ENCODE measurements at regions not wholly inside any gene's neighbourhood (a gene's known extent, or its start where the extent isn't known, plus 50 kb on each side); places are given as distances from the start of the nearest gene placed in this dataset.

- no peak for DNase-seq (ENCODE audit: low read depth in 4 of 4, low spot score in 2 of 4)
Measured at GRCh38 chr1:98427664-98428063, 233.9 kb upstream of the SNX7 start.

DNA sequence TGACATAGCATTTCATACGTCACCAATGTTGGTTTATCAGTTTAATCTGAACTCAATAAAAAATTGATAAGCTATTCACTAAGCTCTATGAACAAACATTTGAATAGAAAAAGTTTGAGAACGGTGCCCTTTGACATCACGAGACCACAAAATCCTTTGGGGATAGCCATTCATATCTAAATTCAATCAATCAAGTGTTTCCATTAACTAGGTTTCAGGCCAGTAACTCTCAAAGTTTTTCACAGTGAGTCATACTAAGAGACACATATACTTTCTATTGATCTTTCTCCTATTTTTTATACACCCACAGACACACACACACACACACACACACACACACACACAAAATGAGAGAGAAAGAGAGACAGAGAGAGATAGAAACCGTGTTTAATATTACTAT, 235.4 kb upstream of the SNX7 start:
- no peak for DNase-seq (ENCODE audit: low read depth in 4 of 4, low spot score in 2 of 4)

DNA sequence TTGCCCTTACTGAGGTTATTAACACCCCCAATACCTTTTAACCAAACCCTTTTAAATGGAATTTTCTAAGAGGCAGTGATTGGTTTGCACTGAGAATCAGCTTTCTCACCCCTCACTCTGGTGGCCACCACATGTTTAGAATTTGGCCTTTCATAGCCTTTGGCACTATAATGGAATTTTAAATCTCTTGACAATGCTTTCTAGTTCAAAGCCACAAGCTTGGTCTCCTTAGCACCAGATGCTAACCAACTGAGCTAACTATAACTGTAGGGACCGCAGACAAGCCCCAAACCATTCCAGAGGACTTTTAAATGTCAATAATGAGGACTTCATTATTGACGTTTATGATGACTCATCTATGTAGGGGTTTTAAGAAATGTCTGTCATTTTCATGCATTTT, 238.7 kb upstream of the SNX7 start:
- DNase-seq (ENCODE audit: low read depth in 4 of 4, low spot score in 2 of 4), result no peak

GRCh38 chr1:98421085-98421435, 240.5 kb upstream of the SNX7 start:
- DNase-seq (ENCODE audit: low read depth in 4 of 4, low spot score in 2 of 4), result no peak

- DNase-seq (ENCODE audit: low read depth in 4 of 4, low spot score in 2 of 4), result no peak
Measured at GRCh38 chr1:98420376-98421084, 241.0 kb upstream of the SNX7 start.

- DNase-seq (ENCODE audit: low read depth in 4 of 4, low spot score in 2 of 4), result no peak
Measured at GRCh38 chr1:98417820-98418219, 243.7 kb upstream of the SNX7 start.

DNA sequence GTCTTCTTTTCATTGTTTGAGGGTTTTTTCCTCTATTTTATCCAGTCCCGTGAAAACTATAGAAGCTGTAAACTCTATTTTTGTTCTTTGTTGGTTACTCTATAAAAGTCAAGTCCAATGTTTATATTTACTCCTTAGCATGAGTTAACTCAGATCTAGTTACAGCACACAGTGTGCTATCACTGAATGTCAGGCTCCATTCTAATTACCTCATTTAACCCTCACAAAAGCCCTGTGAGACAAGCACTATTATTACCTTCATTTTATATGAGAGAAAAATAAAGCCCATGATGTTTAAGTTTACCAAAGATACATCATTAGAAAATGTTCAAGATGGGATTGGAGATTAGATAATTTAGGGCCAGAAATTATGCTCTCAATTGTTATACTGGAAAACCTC, 251.4 kb upstream of the SNX7 start:
- no peak for DNase-seq (ENCODE audit: low read depth in 4 of 4, low spot score in 2 of 4)

DNA sequence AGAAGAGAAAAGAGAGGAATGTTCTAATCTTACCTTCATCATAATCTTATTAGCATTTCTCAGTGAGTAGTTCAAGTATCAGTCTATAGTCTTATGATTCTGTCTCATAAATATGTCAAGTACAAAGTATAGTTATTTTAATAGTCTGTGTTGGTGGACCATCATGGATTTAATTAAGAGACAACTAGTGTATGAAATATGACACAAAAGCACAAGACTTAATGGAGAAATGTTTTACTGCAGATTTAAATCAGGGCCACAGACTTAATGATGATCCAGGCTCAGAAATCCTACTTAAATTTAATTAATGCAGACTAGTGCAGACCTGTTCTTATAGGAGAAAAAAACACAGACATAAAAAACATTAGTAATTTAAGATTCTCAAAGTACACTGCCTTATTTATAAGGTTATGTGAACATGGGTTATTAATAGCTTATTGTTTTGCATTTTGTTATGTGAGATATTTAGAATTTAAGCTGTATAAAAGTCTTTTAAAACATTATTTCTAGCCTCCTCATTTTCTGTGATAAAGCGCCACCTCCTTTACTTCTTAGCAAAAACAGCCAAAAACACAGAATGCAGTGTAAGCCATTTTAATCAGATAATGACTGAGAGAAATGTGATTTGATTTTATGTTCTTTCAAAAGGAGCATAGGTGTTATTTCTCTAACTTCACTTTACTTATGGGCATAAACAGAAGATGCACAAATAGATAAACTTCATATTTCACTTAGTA, 255.0 kb upstream of the SNX7 start:
- DNase-seq (ENCODE audit: low read depth in 4 of 4, low spot score in 2 of 4), result no peak

DNA sequence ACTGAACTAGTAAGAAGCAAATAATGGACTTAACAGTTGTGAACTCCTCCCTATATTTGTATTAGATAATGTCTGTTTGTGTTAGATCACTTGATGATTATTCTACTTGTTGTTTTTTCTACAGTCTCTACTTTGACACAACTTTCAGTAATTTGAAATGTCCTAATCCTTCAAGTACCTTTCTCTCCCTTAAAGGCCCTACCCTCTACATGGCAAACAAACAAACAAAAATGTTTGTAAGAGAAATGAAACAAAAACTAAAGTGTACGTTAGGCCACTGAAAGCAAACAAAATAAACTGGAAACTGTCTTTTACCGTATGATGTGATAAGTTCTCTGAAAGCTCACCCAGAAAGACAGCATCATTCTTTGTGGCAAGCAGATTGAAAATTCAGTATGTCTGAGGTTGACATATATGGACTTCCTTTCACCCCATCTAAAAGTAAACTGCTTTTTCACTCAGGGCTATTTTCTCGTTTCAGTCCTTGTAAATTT, 255.9 kb upstream of the SNX7 start:
- DNase-seq (ENCODE audit: low read depth in 4 of 4, low spot score in 2 of 4), result no peak

DNA sequence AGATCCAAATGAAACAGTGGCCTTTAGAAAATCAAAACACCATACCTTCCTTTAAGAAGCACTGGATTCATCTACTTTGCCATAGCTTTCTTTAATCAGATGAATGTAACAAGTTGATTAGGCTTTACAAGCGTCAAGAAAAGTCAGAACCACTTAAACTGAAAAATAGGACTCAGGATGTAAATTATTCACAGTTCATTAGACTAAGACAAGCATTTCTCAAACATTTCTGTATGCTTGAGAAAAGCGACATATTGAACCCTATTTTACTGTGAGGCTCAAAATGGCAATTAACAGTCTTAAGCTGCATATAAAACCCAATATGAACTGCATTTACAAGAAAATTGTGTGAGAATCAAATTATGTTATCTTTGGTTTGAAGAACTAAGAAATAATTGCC, 256.7 kb upstream of the SNX7 start:
- no peak for DNase-seq (ENCODE audit: low read depth in 4 of 4, low spot score in 2 of 4)

DNA sequence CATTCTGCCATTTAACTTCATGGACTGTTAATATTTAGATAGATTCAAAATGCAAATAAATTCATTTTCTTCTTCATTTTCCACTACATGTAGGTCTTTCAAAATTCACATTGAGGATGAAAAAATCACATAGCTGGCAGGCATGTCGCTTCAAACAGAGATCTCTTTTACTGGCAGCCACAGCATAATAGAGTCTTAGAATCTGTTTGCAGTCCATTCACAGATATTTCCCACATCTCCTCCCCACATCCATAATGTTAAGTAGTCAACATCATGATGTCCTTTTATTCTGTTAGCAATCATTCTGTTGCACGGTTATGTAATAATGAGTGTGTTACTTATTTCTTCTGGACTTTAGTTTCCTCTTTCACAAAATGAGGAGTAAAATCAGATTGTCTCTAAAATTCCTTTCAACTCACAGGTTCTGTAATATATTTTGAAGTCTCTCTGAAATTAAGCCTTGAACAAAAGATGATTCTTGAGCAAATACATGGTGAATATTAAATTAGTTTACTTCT, 257.5 kb upstream of the SNX7 start:
- no peak for DNase-seq (ENCODE audit: low read depth in 4 of 4, low spot score in 2 of 4)

GRCh38 chr1:98402860-98403259, 258.7 kb upstream of the SNX7 start:
- no peak for DNase-seq (ENCODE audit: low read depth in 4 of 4, low spot score in 2 of 4)

DNA sequence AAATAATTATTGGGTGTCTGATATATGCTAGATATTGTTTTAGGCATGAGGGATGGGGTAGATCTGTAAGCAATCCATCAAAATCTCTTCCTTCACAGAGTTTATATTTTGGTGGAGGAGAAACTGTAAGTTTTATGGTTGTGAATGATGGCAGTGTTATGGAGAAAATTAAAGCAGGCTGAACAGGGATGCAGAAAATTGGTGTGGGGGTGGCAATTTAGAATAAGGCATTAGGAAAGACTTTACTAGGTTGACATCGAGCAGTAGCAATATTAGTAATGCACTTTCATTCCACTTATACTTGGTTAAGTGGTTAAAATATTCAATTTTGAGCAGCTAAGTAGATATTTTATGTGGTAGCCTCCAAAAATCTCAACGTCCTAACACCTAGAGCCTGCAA, 261.1 kb upstream of the SNX7 start:
- no peak for DNase-seq (ENCODE audit: low read depth in 4 of 4, low spot score in 2 of 4)

DNA sequence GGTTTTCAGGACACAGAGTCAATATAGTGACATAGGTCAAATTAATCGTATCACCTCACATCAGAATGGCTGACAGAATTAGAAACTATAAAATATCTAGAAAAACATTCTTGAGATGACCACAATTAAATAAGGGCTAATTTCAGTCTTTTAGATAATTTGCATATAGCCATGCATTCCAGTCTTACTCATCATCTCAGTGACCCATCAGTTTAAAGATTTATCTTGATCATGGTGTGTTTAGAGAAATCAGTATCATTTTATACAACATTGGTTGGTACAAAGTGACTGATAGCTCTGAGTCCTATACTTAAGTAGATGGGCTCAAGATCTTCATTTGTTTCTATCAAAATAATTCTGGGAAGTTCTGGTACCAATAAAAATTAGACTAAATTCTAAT, 262.3 kb upstream of the SNX7 start:
- DNase-seq (ENCODE audit: low read depth in 4 of 4, low spot score in 2 of 4), result no peak

DNA sequence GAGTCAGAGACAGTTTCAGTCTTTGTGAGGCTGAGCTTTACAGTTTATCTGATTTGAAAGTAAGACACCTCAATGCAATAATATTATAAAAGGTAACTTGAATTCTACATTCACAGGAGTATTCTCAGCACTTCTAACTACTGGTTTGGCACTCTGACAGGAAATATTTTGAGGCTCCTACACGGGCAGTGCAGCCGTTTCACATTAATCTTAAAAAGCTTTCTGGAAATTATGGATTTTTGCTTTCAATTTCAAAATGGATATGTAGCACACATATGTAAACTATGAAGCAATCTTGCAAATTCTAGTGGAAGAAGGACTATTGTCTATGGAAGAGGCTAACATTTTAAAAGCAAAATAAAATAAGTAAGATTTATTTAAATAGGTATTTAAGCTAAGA, 262.9 kb upstream of the SNX7 start:
- DNase-seq (ENCODE audit: low read depth in 4 of 4, low spot score in 2 of 4), result no peak

DNA sequence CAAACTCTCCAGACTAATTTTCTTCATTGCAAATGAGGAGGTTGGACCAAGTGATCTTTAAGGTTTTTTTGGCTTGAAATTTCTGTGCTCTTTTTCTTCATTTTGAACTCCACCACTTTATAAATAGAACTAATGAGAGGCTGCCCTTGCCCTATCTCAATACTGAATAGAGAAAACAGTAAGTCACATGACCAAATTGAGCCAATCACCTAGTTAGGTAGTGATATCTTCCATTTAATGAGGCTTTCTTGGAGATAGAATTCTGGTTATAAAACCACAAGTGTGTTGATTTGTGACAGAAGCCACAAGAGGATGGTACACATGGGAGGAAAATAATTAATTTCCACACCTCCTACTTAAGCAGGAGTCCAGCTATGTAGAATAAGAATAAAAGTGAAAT, 263.4 kb upstream of the SNX7 start:
- no peak for DNase-seq (ENCODE audit: low read depth in 4 of 4, low spot score in 2 of 4)

DNA sequence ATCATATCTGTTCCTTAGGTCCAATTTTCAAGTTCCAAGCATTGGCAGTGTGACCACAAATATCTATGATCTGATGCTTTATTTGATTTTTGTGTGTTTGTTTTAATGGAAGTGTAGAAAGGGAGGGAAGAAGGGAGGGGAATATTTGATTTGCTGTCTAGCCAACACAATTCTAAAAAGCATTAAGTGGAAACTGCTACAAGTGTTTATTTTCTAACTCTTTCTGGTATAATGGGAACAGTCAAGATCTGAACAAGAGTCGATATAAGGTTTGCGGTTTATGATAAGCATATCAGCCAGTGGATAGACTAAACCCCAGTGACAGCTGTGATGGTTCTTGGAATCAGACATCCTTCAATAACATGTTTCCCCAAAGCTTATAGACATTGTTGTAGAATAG, 267.8 kb upstream of the SNX7 start:
- no peak for DNase-seq (ENCODE audit: low read depth in 4 of 4, low spot score in 2 of 4)

DNA sequence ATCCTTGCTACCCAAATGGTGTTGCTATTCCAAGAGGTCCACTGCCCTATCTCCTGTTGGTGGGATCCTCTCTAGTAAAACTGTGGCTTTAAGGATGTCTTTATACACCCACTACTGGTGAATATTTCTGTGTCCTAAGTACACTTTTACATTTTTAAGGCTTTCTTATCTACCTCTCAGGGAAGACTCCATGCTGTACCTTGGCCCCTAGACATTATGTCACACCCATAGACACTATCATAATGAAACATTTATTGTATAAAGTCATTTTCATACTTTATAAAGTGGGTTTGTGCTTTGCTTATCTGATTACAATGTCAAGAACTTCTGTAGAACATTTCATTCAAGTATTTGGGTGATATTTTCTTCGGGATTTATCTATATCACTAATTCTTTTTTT, 270.3 kb upstream of the SNX7 start:
- DNase-seq (ENCODE audit: low read depth in 4 of 4, low spot score in 2 of 4), result no peak

GRCh38 chr1:98389809-98390208, 271.7 kb upstream of the SNX7 start:
- DNase-seq (ENCODE audit: low read depth in 4 of 4, low spot score in 2 of 4), result no peak

- DNase-seq (ENCODE audit: low read depth in 4 of 4, low spot score in 2 of 4), result no peak
Measured at GRCh38 chr1:98388441-98388840, 273.1 kb upstream of the SNX7 start.

GRCh38 chr1:98387701-98388100, 273.8 kb upstream of the SNX7 start:
- no peak for DNase-seq (ENCODE audit: low read depth in 4 of 4, low spot score in 2 of 4)

All from left renal cortex interstitium (tissue), 4 donors.